ENCODE measurements at regions not wholly inside any gene's neighbourhood (a gene's known extent, or its start where the extent isn't known, plus 50 kb on each side); places are given as distances from the start of the nearest gene placed in this dataset.

DNA sequence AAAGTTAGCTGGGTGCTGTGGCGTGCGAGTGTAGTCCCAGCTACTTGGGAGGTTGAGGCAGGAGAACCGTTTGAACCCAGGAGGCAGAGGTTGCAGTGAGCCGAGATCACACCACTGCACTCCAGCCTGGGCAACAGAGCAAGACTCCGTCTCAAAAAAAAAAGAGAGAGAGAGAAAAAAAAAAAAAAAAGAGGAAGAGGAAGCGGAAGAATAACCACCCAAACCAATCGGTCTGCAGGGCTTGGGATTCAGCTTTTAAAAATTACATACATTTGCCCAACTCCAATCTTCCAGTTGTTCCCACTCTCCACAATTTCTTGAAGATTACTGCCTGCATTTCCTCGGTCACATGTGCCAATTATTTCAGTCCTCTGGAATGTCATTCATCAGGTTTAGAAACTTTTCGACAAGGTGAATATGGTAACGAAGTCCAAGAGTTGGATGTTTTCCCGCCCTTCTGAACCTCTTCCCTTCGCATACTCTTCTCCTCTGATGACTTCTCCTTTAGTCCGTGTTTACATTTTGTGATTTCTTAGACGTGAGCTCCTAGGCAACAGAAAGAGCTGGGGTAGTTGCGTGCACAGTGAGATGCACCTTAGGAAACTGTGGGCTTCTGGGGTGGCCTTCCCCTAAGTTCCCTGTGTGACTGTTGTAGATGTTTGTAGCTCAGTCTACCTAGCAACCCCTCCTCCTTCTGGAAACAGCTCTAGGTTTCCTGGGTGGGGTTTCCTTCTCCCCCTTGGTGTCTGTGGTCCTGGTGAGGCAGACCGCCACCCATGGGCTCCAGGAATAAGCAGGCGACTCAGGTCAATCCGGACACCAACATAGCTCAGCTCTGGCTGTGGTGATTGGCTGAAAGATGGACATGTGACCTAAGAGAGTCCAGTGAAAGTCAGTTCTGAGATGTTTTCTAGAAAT, 63.0 kb upstream of the NCOA3 start:
- TF ChIP-seq ZNF274 (IDR thresholded peaks at IDR 0.05; ENCODE audit: borderline replicate concordance, extremely low read depth, low read length) (no peak), HDAC2 (IDR thresholded peaks at IDR 0.05; ENCODE audit: borderline replicate concordance in 1 of 2, low read depth in 2 of 2, low read length in 2 of 2) (no peak)
- TF ChIP-seq, protein P1, sequence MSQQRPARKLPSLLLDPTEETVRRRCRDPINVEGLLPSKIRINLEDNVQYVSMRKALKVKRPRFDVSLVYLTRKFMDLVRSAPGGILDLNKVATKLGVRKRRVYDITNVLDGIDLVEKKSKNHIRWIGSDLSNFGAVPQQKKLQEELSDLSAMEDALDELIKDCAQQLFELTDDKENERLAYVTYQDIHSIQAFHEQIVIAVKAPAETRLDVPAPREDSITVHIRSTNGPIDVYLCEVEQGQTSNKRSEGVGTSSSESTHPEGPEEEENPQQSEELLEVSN (IDR thresholded peaks at IDR 0.05) = peak; percentile 70; the same call in 1 of the 2 replicates
- TF ChIP-seq, protein P2, sequence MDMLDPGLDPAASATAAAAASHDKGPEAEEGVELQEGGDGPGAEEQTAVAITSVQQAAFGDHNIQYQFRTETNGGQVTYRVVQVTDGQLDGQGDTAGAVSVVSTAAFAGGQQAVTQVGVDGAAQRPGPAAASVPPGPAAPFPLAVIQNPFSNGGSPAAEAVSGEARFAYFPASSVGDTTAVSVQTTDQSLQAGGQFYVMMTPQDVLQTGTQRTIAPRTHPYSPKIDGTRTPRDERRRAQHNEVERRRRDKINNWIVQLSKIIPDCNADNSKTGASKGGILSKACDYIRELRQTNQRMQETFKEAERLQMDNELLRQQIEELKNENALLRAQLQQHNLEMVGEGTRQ (IDR thresholded peaks at IDR 0.05; ENCODE audit: low read length) = peak; percentile 56; the same call in 1 of the 2 replicates
- no peak overlapping the region for H3K27ac ChIP-seq (ENCODE audit: low read depth, low read length)
- H2AK5ac ChIP-seq (ENCODE audit: low read depth, low read length) = no peak overlapping the region
- H3K36me3 ChIP-seq (ENCODE audit: control insufficient read depth in 2 of 4, insufficient read depth in 4 of 4, low read length in 3 of 4) = no peaks in the 10 kb centered on the region
- no peak overlapping the region for H3K4me2 ChIP-seq (ENCODE audit: insufficient read depth in 1 of 2, low read depth in 2 of 2, low read length in 2 of 2)
- H4K5ac ChIP-seq (ENCODE audit: insufficient read length, low read depth, low read length) = no peak overlapping the region
- POLR2A ChIA-PET (ENCODE audit: partially characterized antibody) = interaction anchor here (0.5 kb wide), 1 partner anchor 16 kb away, joined by 3 read pairs; no protein-coding TSS in a partner anchor
- no peak overlapping the region; the same call in 1 of the 2 replicates for H2BK12ac ChIP-seq (ENCODE audit: low read depth, low read length)
- no peak for DNase-seq (ENCODE audit: low read depth in 1 of 2, low spot score in 2 of 2)
- H3K23ac ChIP-seq (ENCODE audit: insufficient read length) = no peak overlapping the region
- FAIRE-seq = no peak
- H3K9me3 ChIP-seq (ENCODE audit: insufficient read depth in 2 of 2, low read depth in 1 of 2, low read length in 1 of 2) = no peaks in the 10 kb centered on the region
- H3K9ac ChIP-seq (replicated peaks in 1 of 4; ENCODE audit: extremely low read depth in 1 of 4, low read depth in 3 of 4, low read length in 3 of 4) = no peak overlapping the region
- peak overlapping the region; percentile 95 for H2AFZ ChIP-seq (ENCODE audit: low read length)
- H3K79me2 ChIP-seq (ENCODE audit: control insufficient read depth in 1 of 2, insufficient read depth in 2 of 2, low read length in 2 of 2) = no peaks in the 10 kb centered on the region
- H3K4me1 ChIP-seq (replicated peaks in 1 of 4; ENCODE audit: control insufficient read depth in 3 of 4, insufficient read depth in 4 of 4, low read length in 3 of 4) = no peaks in the 10 kb centered on the region
- H3K4ac ChIP-seq (replicated peaks; ENCODE audit: insufficient read length, low read depth, low read length) = no peak overlapping the region
- no peak overlapping the region for H4K8ac ChIP-seq (ENCODE audit: extremely low read depth, insufficient read depth, low read length)
- no peak overlapping the region for H2BK5ac ChIP-seq (ENCODE audit: low read depth, low read length)
- CTCF ChIA-PET (ENCODE audit: partially characterized antibody) = interaction anchor here (0.6 to 2.3 kb wide), 4 partner anchors 10 to 176 kb away, joined by 3 to 6 read pairs (median 4); no protein-coding TSS in a partner anchor
- no peaks in the 10 kb centered on the region for H3K23me2 ChIP-seq (ENCODE audit: low read depth, low read length)
- 91% methylated on average over 16 of the region's 18 CpGs; no CpG with 5 or more reads in 1 of the 2 experiments for WGBS, 2 experiments (ENCODE audit: extremely low coverage in 1 of 2, insufficient coverage in 1 of 2, insufficient read length in 1 of 2, insufficient replicate concordance in 2 of 2, low coverage in 1 of 2, low lambda C conversion rate in 2 of 2, missing lambda C conversion rate in 1 of 2)
- no peaks in the 10 kb centered on the region for H3K79me1 ChIP-seq (ENCODE audit: low read depth, low read length)
- no peak overlapping the region for H2BK20ac ChIP-seq (ENCODE audit: low read length)
- H3K4me3 ChIP-seq (ENCODE audit: extremely low read depth in 1 of 4, insufficient read depth in 2 of 4, low read depth in 3 of 4, low read length in 4 of 4) = 0 out of 8 replicates have a peak overlapping the region, but pooled peaks of 1 of the 4 experiments have one; percentile 19
- H2BK120ac ChIP-seq (replicated peaks; ENCODE audit: low read depth, low read length) = no peak overlapping the region
- H2BK15ac ChIP-seq (ENCODE audit: low read length) = no peak overlapping the region
- no peaks in the 10 kb centered on the region for H4K20me1 ChIP-seq (replicated peaks in 1 of 2; ENCODE audit: control insufficient read depth in 1 of 2, insufficient read depth in 2 of 2, low read length in 2 of 2)
- H3K27me3 ChIP-seq (replicated peaks in 1 of 4; ENCODE audit: control insufficient read depth in 3 of 4, extremely low read depth in 1 of 4, insufficient read depth in 3 of 4, low read length in 3 of 4) = no peaks in the 10 kb centered on the region
- no peak overlapping the region for H4K91ac ChIP-seq (replicated peaks; ENCODE audit: insufficient read length, low read length)
- H3K56ac ChIP-seq (replicated peaks; ENCODE audit: insufficient read length, low read depth, low read length) = no peak overlapping the region
- no peak overlapping the region for H3K18ac ChIP-seq (ENCODE audit: extremely low read depth, low read length)
- no peak overlapping the region for H3K14ac ChIP-seq (ENCODE audit: insufficient read length)
